ENCODE measurements at regions not wholly inside any gene's neighbourhood (a gene's known extent, or its start where the extent isn't known, plus 50 kb on each side); places are given as distances from the start of the nearest gene placed in this dataset.

DNA sequence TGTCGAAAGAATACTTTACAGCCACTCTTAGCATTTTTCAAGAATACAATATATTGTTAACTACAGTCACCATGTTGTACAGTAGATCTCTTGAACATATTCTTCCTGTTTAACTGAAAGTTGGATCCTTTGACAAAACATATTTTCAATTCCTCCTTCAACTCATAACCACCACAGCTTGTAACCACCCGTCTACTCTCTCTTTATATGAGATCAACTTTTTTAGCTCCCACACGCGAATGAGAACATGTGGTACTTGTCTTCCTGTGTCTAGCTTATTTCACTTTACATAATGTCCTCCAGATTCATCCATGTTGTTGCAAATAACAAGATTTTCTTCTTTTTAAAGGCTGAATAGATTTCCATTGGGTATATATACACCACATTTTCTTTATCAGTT, 338.3 kb upstream of the IGFBP7 start:
- DNase-seq = no peak

GRCh38 chr4:57446266-57446665, 336.1 kb upstream of the IGFBP7 start:
- DNase-seq = no peak

GRCh38 chr4:57445686-57446085, 335.5 kb upstream of the IGFBP7 start:
- DNase-seq = no peak

- no peak for DNase-seq
Measured at GRCh38 chr4:57444671-57445070, 334.5 kb upstream of the IGFBP7 start.

DNA sequence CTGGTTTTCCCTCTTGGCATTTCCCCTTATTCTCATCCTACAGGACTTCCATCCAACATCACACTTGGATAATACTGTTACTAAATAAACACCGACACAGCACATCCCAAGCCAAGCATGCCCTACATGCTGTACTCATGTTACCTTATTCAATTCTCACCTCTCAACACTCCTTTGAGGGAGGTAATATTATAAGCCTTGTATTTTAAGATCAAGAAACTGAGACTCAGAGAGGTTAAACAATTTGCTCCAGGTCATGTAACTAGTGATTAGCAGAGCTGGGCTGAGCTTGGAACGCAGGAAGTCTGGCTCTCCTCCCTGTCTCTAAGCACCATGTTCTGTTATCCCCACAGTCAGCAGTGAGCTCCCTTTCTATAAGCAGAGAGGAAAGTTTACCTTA, 333.6 kb upstream of the IGFBP7 start:
- DNase-seq = no peak

DNA sequence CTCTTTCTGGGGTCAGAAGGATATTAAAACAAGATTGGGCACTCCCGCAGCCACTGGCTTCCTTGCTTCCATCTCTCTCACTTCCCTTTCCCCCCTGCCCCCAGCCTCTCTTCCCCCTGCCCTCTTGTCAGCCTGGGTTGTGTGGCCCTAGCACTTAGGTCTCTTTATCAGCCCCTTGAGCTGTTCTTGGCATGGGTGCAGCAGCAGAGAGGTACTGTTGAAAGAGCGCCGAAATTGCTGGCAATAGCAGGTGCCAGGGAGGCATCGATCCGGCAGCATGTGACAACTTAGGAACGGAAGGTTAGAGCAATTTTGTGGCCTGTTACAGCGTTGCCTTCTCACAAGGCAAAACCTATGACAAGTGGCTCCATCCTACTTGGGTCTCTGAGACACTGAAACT, 333.1 kb upstream of the IGFBP7 start:
- no peak for DNase-seq

GRCh38 chr4:57442831-57443291, 332.7 kb upstream of the IGFBP7 start:
- no peak for DNase-seq

- DNase-seq = no peak
Measured at GRCh38 chr4:57442241-57442640, 332.1 kb upstream of the IGFBP7 start.

DNA sequence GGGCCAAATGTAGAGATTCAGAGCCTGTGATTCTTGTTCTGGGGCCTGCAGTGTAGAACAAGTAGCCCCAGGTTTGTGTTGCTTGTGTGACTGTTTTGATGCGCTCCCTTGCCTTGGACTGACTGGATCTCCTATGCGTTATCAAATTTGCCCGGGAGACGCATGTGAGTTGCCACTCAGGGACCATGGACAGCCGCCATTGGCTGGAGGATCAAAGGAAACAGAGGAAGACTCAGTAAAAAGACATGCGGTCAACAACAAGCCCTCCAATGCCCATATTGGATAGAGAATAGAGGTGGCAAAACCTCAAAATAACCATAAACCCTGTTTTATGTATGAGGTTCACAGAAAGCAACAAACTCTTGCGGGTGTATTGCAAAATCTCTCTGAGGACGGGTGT, 327.5 kb upstream of the IGFBP7 start:
- DNase-seq = no peak

- DNase-seq = no peak
Measured at GRCh38 chr4:57435300-57435699, 325.1 kb upstream of the IGFBP7 start.

DNA sequence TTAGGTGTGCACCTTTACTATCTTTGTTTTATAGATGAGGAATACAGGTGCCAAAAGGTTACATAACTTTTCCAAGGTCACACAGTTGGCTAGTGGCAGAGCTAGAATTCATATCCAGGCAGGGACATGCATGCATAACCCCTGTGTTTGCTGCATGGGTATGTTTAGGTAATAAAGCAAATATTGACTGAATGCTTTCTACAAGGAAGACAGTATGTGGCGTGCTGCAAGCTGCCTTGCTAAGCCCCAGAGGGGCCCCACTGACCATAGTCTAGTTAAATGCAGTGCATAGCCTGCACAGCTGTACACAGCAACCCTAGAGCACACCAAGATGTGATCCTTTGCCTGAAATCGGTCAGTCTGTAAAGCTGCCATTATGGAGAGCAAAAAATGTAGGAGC, 320.5 kb upstream of the IGFBP7 start:
- no peak for DNase-seq

DNA sequence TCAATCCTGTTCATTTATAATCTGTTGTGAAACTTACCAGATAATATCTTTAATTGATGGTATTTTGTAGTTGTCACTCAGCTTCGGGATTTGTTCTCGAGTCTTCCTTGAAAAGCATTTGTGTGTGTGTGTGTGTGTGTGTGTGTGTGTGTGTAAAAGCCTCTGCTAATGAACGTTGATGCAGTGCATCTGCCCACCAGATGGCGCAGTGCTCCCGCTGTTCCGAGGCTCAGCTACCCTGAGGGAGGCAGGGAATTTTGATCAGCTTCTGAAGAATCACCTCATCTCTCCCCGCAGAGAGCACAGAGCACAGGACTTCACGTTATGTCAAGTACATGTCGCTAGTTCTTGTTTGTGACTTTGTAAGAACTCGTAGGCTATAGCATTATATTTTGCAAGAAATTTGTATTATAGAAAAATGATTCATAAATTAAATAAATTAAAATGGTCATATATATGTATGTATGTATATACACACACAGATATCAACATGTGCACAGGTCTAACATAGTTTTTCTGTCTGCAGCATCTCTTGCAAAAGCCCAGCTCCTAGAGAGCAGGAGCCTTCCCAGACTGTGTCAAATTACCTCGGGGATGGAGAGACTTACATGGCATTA, 316.7 kb upstream of the IGFBP7 start:
- peak; percentile 61 for DNase-seq

GRCh38 chr4:57425610-57426009, 315.4 kb upstream of the IGFBP7 start:
- peak; percentile 45 for DNase-seq

DNA sequence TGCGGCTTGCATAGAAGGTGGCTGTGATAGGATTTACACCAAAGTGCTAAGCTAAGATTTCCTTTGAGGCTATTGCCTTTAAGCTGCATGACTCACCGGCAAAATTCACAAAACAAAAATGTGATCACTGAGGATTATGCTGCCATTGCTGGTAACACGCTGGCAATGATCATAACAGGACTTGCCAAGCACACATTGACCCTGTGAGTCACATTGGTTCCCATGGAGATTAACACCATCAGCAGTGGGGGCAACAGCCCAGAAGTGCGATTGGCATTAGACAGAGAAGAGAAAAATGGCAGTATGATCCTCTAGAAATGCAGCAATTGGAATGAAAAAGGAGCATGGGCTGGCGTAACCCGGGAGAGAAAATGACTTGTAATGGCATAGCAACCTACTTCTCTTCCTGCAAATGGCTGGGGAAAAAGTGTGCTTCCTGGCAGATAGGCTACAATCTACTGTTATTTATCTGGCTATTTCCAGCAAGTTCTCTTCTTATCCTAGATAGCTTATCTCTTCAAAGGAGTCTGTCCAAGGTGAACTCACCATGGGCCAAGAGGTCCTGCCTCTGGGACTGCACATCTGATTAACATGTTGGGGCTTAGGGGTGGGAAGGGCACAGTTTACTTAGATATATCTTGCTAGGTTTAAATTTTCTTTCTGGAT, 314.2 kb upstream of the IGFBP7 start:
- DNase-seq = peak; percentile 73

GRCh38 chr4:57418133-57418532, 307.9 kb upstream of the IGFBP7 start:
- DNase-seq = no peak

- DNase-seq = no peak
Measured at GRCh38 chr4:57412259-57413054, 302.3 kb upstream of the IGFBP7 start.

DNA sequence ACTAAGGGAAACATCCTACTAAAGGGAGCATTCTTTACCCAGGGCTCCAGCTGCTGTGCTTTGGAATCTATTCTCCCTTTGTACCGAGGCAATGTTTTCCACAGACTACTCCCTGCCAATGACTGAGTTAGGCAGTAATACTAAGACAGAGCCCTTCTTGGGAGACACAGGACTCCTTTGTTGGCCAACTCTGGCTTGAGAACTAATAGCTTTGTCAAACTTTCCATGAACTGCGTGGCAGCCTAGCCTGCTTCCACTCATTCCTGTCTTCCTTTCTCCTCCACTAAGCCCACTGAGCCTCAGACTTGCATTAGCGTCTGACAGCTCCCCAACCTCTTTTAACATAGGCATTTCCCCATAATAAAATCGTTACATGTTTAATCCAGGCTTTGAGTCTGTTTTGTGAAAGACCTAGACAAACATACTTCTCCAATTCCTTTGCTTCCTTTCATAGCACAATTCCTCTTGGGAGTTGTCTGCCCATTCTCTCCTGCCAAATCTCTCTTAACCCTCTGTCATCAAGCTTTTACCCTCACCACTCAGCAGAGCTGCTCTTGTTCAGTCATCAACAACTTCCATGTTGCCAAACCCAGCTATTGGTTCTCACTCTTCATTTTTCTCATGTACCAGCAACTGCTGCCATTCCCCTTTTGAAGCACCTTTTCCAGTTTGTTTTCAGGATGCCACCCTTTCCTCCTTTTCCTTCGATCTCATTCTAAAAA, 300.3 kb upstream of the IGFBP7 start:
- DNase-seq = peak; percentile 9

DNA sequence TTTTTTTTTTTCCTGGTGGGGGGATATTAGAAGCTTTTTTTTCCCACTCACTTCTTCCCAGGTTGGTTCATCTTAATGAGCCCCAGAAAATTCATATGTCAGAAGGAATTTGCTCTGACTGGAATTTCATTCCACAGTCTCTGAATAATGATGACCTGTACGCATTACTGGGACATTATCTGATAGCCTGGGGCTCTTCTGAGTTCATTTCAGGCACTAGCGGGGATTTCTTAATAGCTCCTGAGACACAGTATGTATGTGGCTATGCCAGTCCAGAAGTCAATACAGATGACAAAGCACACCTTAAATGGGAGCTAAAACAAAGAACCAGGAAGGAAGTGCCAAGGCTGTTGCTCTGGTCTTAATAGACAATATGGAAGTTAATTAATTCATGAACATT, 295.2 kb upstream of the IGFBP7 start:
- peak; percentile 32 for DNase-seq

- DNase-seq = no peak
Measured at GRCh38 chr4:57404483-57404882, 294.3 kb upstream of the IGFBP7 start.

GRCh38 chr4:57403591-57403990, 293.4 kb upstream of the IGFBP7 start:
- DNase-seq = no peak

DNA sequence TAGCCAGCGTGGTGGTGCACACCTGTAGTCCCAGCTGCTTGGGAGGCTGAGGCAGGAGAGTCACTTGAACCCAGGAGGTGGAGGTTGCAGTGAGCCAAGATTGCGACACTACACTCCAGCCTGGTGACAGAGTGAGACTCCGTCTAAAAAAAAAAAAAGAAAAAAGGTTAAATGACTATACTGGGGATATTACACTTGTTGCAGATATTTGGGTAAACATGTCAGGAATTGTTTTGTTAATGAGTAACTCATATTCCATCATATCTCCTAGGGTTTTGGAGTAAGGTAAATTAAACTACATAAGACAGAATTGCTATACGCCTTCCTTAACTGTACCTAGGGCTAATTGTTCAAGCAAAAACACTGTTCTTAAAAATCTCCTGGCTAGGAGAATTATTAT, 291.4 kb upstream of the IGFBP7 start:
- no peak for DNase-seq

DNA sequence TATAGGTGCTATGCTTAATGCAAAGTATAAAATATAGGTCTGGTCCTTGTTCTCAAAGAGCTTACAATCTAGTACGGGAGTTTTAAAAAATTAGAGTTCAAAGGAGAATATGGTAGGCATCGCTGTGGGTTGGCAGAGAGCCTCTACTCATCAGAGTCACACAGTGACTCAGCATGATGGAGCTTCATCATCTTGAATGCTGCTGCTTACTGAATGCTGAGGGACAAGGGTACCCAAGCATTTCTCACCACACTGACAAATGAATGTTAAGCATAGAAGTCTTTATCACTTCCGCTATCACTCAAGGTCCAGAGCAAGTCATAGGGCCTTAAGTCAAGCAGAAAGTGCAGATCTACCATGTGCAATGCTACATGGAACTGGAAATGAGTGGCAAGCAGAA, 268.6 kb upstream of the IGFBP7 start:
- peak; percentile 24 for DNase-seq

- peak; percentile 21 for DNase-seq
Measured at GRCh38 chr4:57374866-57375595, 264.8 kb upstream of the IGFBP7 start.
